ES-I3 (cell line): ENCODE measurements at regions not wholly inside any gene's neighbourhood (a gene's known extent, or its start where the extent isn't known, plus 50 kb on each side); places are given as distances from the start of the nearest gene placed in this dataset.

Source experiments
- H3K36me3 ChIP-seq: 2 replicates; pipeline ENCODE4 v1.6.1; 2013; ENCODE audit warnings: mild to moderate bottlenecking, low read length, control low read depth, moderate library complexity; ENCODE audit not compliant: insufficient read depth
- H3K4me1 ChIP-seq: 2 replicates; pipeline ENCODE4 v1.6.1; 2013; ENCODE audit warnings: mild to moderate bottlenecking, control low read depth, low read length; ENCODE audit not compliant: insufficient read depth
- H3K9ac ChIP-seq: 2 replicates; pipeline ENCODE4 v1.6.1; 2013; ENCODE audit warnings: low read depth, mild to moderate bottlenecking, low read length, moderate library complexity
- H3K9me3 ChIP-seq: 2 replicates; pipeline ENCODE4 v1.6.1; 2013; ENCODE audit warnings: mild to moderate bottlenecking, low read length, moderate library complexity; ENCODE audit not compliant: control insufficient read depth, insufficient read depth

DNA sequence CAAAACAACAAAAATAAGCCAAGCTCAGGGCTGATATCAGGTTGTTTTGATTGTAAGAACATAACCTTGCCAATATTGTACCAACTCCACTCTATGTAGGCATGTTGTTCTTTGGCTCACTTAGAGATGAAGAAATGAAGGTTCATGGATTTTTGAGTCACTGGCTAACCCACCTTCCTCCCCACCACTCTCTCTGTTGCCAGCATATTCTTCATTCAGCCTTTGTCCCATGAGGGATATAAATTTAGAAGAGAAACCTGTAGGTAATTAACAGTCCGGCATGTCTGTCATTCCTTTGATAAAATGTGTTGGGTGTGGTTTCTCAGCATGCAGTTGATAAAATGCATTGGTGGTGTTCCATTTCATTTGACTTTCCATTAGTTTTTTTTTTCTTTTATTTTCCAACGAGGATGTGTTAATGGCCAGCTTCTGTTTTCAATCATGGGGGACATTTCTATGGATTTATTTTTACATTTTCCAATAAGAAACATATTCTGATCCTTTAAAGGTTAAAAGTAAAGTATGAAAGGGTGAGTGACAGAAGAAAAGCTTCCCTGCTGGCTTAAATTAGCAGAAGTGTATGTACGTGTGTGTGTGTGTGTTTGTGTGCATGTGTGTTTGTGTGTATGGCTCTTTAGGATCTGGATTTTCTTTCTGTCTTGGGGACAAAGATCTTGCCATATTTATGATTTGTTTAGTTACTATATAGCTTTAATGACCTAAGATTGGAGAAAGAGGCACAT, 166.2 kb upstream of the KCNJ16 start:
- peaks cover 6% of the 10 kb centered on the region for H3K4me1 ChIP-seq
- no peaks in the 10 kb centered on the region; the same call in 1 of the 2 replicates for H3K9me3 ChIP-seq
- H3K36me3 ChIP-seq = no peaks in the 10 kb centered on the region
- no peak overlapping the region for H3K9ac ChIP-seq

DNA sequence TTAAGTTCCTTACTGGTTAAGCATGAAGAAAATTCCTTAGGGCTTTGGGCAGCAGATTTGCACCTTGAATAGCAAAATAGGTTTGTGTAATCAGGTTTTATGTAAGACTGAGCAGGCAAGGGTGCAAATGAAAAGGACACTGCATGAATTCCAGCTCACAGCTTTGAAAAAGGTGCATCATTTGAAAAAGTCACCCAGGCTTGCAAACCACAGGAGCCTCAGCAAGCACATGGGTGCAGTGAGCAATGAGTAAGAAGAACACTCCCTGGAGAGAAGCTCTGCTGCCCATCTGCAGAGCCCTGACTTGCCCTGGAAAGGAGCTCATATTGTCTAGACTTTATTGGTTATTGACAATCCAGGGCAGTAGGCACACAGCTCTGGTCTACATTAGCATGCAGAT, 165.6 kb upstream of the KCNJ16 start:
- Histone ChIP-seq H3K9me3 (no peaks in the 10 kb centered on the region; the same call in 1 of the 2 replicates), H3K9ac (no peak overlapping the region), H3K4me1 (peaks cover 11% of the 10 kb centered on the region)

DNA sequence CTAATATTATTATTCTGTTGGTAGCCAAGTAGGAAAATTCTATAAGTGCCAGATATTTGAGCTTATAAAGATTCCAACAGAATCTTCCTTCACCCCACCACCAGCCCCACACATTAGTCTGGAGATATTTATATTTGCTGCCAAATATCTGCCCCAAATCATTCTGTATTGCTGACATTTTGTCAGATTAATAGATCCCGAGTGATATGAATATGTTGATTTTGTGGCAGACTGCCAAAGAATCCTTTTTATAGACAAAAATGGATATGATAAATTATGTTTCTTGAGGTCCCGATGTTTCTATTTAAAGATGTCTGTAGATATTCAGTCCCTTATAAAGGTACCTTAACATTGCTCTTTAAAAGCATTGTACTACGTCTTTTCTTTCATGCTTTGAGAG, 162.2 kb upstream of the KCNJ16 start:
- Histone ChIP-seq H3K4me1 (peaks cover 11% of the 10 kb centered on the region), H3K9ac (no peak overlapping the region), H3K36me3 (no peaks in the 10 kb centered on the region), H3K9me3 (no peaks in the 10 kb centered on the region; the same call in 1 of the 2 replicates)

More for the DNA sequence above, 165.6 kb upstream of the KCNJ16 start:
- H3K36me3 ChIP-seq = no peaks in the 10 kb centered on the region

DNA sequence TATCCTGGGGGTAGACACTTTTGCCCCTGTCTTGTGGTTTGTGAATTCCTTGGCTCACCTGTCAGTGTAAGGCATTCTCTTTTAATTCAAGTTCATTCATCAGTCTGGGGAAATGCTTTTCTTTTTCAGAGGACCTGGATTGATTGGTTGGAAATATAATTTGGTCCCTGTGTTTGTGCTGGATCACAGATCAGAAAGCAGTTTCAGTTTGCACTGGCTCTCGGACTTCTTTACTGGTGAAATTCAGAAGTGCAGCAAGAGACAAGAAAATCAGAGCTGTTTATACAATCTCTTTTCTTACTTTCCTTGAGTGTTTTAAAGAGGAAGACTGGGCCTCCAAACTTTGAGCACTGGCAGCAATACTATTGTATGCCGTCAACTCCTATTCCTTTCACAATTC, 161.8 kb upstream of the KCNJ16 start:
- no peak overlapping the region for H3K9ac ChIP-seq

DNA sequence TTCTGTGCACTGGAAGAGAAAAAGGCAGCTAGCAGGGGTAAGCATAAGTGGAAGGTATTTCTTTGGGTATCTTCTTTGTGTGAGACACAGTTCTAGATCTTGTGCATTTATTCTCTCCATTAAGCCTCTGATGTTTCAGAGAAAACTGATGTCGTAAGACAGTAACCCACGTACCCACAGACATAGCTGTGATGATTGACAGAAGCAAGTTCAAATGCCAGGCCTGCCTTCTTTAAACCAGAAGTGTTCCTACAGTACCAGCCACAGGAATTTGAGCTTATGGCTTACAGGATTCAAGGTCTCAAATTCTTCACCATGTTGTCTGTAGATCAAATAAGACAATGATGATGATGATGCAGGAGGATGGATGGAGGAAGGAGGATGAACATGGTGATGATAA, 161.4 kb upstream of the KCNJ16 start:
- no peak overlapping the region for H3K9ac ChIP-seq
- peaks cover 11% of the 10 kb centered on the region for H3K4me1 ChIP-seq
- no peaks in the 10 kb centered on the region for H3K36me3 ChIP-seq
- no peaks in the 10 kb centered on the region; the same call in 1 of the 2 replicates for H3K9me3 ChIP-seq

More for the DNA sequence above, 161.8 kb upstream of the KCNJ16 start:
- Histone ChIP-seq H3K36me3 (no peaks in the 10 kb centered on the region), H3K9me3 (no peaks in the 10 kb centered on the region; the same call in 1 of the 2 replicates), H3K4me1 (peaks cover 11% of the 10 kb centered on the region)

DNA sequence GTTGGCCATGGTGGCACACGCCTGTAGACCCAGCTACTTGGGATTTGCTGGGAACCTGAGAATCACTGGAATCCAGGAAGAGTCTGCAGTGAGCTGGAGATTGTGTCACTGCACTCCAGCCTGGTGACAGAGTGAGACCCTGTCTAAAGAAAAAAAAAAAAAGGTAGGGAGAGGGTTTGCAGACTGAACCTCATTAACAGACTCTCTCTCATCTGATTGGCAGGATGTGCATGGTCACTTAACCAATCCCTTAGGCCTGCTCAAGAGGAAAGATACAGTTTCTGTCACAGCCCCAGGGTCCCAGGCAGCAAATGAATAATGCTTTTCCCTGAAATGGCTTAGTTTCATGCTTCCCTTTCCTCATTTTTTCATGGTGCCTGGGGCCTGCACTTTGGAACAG, 160.5 kb upstream of the KCNJ16 start:
- H3K4me1 ChIP-seq = peaks cover 11% of the 10 kb centered on the region
- H3K9ac ChIP-seq = no peak overlapping the region

DNA sequence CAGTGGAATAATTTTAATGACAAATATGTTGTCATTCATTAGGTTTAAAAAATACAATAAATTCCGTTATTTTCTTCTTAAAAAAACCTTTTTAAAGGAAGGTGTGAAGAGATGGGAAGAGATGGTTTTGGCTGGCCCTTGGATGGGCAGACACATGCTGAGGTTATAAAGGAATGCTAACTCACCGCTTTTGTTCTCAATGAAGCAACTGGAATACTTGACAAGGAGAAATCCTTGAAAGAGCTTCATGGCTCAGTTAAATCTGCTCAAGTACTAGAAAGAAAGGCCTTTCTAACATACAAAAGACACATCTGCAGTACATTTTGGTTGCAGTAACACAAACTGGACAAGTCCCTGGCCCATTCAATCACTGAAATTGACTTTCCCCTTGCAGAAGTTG, 158.3 kb upstream of the KCNJ16 start:
- Histone ChIP-seq H3K9me3 (no peaks in the 10 kb centered on the region), H3K4me1 (peaks cover 11% of the 10 kb centered on the region), H3K9ac (no peak overlapping the region), H3K36me3 (no peaks in the 10 kb centered on the region)

More for the DNA sequence above, 160.5 kb upstream of the KCNJ16 start:
- Histone ChIP-seq H3K36me3 (no peaks in the 10 kb centered on the region), H3K9me3 (no peaks in the 10 kb centered on the region; the same call in 1 of the 2 replicates)

DNA sequence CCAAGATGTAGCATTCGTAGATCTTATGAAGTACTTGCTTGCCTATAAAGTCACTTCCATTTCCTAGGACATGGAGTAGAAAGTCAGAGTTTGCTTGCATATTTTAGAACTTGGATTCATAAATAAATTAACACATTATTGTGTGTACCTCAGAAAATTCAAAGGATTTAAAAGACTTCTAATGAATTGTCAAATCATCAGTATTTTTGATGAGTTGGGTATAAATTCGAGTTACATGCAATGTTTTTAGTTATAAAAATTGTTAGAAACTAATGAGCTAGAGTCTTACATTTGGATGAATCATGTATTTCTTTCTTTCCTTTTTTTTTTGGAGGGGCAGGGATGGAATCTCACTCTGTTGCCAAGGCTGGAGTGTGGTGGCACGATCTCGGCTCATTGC, 156.9 kb upstream of the KCNJ16 start:
- Histone ChIP-seq H3K9me3 (no peaks in the 10 kb centered on the region), H3K9ac (no peak overlapping the region), H3K4me1 (peaks cover 11% of the 10 kb centered on the region), H3K36me3 (no peaks in the 10 kb centered on the region)

DNA sequence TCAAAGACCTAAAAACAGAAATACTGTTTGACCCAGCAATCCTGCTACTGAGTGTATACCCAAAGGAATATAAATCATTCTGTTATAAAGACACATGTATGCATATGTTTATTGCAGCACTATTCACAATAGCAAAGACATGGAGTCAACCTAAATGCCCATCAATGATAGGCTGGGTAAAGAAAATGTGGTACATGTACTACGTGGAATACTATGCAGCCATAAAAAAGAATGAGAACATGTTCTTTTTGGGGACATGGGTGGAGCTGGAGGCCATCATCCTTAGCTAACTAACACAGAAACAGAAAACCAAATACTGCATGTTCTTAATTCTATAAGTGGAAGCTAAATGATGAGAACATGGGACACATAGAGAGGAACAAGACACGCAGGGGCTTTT, 155.2 kb upstream of the KCNJ16 start:
- Histone ChIP-seq H3K9ac (no peak overlapping the region), H3K36me3 (no peaks in the 10 kb centered on the region), H3K4me1 (no peaks in the 10 kb centered on the region; the same call in 1 of the 2 replicates), H3K9me3 (no peaks in the 10 kb centered on the region)

DNA sequence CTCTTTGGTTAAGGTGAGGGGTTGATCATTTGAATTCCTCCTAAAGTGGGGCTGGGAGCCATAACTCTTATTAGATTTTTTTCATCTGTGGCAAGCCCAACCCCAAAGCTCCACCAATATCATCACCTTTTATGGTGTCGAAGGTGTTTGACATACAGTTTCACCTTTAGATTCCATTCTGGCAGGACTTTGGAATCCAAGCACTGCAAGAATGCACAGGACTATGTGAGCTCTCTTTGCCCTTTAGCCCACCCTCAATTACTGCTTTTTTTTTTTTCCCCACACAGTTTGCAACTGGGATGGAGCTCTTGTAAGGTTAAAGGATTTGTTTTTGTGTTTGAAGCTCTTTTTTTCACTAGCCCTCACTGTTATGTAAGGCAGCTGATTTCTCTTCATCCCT, 154.0 kb upstream of the KCNJ16 start:
- H3K36me3 ChIP-seq = no peaks in the 10 kb centered on the region
- no peak overlapping the region for H3K9ac ChIP-seq

DNA sequence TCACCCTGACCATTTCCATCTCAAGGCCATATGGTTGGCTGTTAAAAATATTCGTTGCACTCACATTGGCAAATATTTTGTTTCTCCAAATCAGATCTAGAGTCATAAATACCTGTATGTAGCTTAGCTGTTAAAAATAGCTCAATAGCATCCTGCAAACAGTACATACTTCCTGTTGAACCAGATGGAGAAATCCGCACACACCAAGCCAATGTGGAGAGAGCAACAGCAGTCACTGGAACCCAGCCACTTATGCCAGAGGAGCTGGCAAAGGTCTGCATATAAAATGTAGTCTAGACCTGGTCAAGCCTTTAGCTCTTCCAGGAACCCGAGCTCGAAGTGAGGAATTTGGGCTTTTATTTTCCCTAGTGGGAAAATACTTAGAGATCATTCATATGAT, 146.4 kb upstream of the KCNJ16 start:
- no peaks in the 10 kb centered on the region for H3K4me1 ChIP-seq
- no peaks in the 10 kb centered on the region for H3K36me3 ChIP-seq
- H3K9ac ChIP-seq = no peak overlapping the region
- H3K9me3 ChIP-seq = peaks cover 6% of the 10 kb centered on the region; the same call in 1 of the 2 replicates

More for the DNA sequence above, 154.0 kb upstream of the KCNJ16 start:
- Histone ChIP-seq H3K9me3 (no peaks in the 10 kb centered on the region), H3K4me1 (no peaks in the 10 kb centered on the region)

DNA sequence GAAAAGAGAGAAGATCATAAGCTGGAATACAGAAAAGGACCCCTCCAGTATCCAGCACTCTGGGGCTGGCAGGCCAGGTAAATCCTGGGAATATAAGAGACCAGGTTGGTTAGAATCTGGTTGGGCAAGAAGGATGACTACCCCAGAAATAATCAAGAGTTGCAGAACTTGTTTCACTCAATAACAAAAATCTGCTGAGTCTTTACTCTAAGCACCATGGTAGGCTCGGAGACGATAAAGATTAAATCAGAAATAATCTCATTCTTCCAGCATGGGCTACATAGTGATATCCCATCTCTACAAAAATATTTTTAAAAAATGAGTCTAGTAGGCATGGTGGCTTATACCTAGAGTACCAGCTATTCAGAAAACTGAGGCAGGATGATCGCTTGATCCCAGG, 138.0 kb upstream of the KCNJ16 start:
- H3K36me3 ChIP-seq = no peaks in the 10 kb centered on the region
- no peaks in the 10 kb centered on the region for H3K9me3 ChIP-seq
- no peaks in the 10 kb centered on the region for H3K4me1 ChIP-seq

DNA sequence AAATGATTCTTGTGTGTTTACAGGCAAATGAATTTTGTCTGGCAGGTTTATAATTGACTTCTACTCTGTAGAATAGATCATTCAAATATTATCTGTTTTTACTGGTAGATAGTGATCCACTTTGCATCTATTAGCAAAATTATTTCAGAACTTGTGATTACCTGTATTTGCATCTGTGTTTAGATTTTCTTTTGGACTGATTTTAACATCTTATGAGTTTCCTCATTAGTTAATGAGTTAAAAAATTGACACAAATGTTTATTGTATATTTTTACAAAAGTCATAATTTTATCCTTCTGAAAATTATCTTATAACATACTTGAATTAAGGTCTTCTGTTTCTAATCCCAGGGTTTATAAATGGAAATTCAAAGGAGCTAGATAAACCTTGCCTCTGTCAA, 132.0 kb upstream of the KCNJ16 start:
- H3K36me3 ChIP-seq = no peaks in the 10 kb centered on the region
- no peaks in the 10 kb centered on the region for H3K9me3 ChIP-seq
- no peak overlapping the region for H3K9ac ChIP-seq
- H3K4me1 ChIP-seq = no peaks in the 10 kb centered on the region

More for the DNA sequence above, 138.0 kb upstream of the KCNJ16 start:
- no peak overlapping the region for H3K9ac ChIP-seq

DNA sequence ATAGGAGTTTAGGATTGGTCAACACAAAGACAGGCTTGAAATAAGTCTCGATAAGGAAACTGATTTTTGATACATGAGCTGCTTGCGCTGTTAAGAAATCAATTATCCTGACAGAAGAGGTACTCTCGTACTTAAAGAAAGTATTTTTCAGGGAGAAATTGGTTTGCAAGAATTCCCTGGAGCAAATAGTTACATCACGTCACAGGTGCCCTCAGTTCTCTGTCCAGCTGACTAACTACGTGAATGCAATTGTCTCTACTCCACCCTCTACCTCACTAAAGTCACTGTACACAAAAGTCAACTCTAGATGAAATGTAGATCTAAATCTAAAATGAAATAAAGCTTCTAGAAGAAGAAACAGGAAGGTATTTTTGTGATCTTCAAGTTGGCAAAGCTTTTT, 130.6 kb upstream of the KCNJ16 start:
- H3K36me3 ChIP-seq = no peaks in the 10 kb centered on the region
- H3K4me1 ChIP-seq = no peaks in the 10 kb centered on the region
- H3K9ac ChIP-seq = no peak overlapping the region
- H3K9me3 ChIP-seq = no peaks in the 10 kb centered on the region

DNA sequence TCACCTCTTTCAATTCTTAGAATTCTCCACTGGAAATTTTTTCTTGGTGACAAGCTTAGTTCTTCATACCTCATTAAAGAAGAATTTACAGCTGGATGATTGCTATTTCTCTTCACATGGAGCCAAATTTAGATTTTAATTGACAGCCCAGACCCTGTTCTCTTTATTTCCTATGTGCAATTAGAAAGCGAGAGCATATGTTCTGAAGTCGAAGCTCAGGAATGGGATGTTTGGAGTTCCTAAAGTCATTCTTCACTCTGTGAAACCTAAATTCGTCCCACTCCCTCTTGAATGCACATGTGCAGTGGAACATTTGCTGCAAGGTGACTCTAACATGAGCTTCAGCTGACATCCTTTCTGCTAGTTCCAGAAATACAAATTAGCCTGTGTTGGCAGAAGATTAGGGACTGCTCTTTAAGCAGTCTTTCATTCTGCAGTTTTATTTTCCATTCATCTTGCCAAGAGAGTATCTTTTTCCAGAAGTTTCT, 129.3 kb upstream of the KCNJ16 start:
- Histone ChIP-seq H3K9me3 (no peaks in the 10 kb centered on the region), H3K4me1 (no peaks in the 10 kb centered on the region), H3K9ac (no peak overlapping the region), H3K36me3 (no peaks in the 10 kb centered on the region)
